HG02623 (cell line): ENCODE measurements at regions not wholly inside any gene's neighbourhood (a gene's known extent, or its start where the extent isn't known, plus 50 kb on each side); places are given as distances from the start of the nearest gene placed in this dataset.

Experiments used
- ATAC-seq: cut with Tn5 transposase; IDR thresholded peaks from one replicate; pipeline ENCODE4 v1.9.1; 2021; ENCODE audit warnings: moderate library complexity; ENCODE audit not compliant: unreplicated experiment

GRCh38 chrX:107560041-107560440 is 68.3 kb upstream of the PRPS1 start:
- no peak for ATAC-seq

GRCh38 chrX:107560980-107561379 is 67.3 kb upstream of the PRPS1 start:
- ATAC-seq = no peak

- ATAC-seq = no peak
Observed at GRCh38 chrX:107561468-107562215, 66.7 kb upstream of the PRPS1 start.

- ATAC-seq = no peak
Observed at GRCh38 chrX:107562482-107562881, 65.8 kb upstream of the PRPS1 start.

- no peak for ATAC-seq
Observed at GRCh38 chrX:107563824-107564223, 64.5 kb upstream of the PRPS1 start.

GRCh38 chrX:107565015-107565414 is 63.3 kb upstream of the PRPS1 start:
- ATAC-seq = no peak

GRCh38 chrX:107565931-107566603 is 62.2 kb upstream of the PRPS1 start:
- no peak for ATAC-seq

- no peak for ATAC-seq
Observed at GRCh38 chrX:107566604-107567262, 61.6 kb upstream of the PRPS1 start.

GRCh38 chrX:107567370-107567769 is 60.9 kb upstream of the PRPS1 start:
- ATAC-seq = no peak

- no peak for ATAC-seq
Observed at GRCh38 chrX:107571296-107571998, 56.9 kb upstream of the PRPS1 start.

- ATAC-seq = no peak
Observed at GRCh38 chrX:107573016-107573415, 55.3 kb upstream of the PRPS1 start.

GRCh38 chrX:107574054-107574683 is 54.1 kb upstream of the PRPS1 start:
- no peak for ATAC-seq

- ATAC-seq = no peak
Observed at GRCh38 chrX:107574711-107575110, 53.6 kb upstream of the PRPS1 start.

- ATAC-seq = no peak
Observed at GRCh38 chrX:107576392-107576791, 51.9 kb upstream of the PRPS1 start.

GRCh38 chrX:107576841-107577240 is 51.5 kb upstream of the PRPS1 start:
- no peak for ATAC-seq

- ATAC-seq = no peak
Observed at GRCh38 chrX:107577933-107578332, 50.4 kb upstream of the PRPS1 start.
